ENCODE measurements at regions not wholly inside any gene's neighbourhood (a gene's known extent, or its start where the extent isn't known, plus 50 kb on each side); places are given as distances from the start of the nearest gene placed in this dataset.

GRCh38 chr12:97229004-97229403 is 233.6 kb upstream of the RMST start:
- intact Hi-C loops (cut with DNase I) = no loop called here
- Histone ChIP-seq H3K27me3 (replicated peaks; ENCODE audit: insufficient read depth) (no peaks in the 10 kb centered on the region), H3K9me3 (no peaks in the 10 kb centered on the region), H3K4me3 (no peak overlapping the region), H3K4me1 (replicated peaks) (no peaks in the 10 kb centered on the region), H3K27ac (no peak overlapping the region), H3K36me3 (no peaks in the 10 kb centered on the region)
- no peak for DNase-seq (ENCODE audit: low spot score)
- TF ChIP-seq POLR2A (IDR thresholded peaks at IDR 0.05) (no peak), CTCF (IDR thresholded peaks at IDR 0.05) (no peak), POLR2AphosphoS5 (IDR thresholded peaks at IDR 0.05) (no peak)
- 76% methylated on average over 5 of the region's 5 CpGs for WGBS

DNA sequence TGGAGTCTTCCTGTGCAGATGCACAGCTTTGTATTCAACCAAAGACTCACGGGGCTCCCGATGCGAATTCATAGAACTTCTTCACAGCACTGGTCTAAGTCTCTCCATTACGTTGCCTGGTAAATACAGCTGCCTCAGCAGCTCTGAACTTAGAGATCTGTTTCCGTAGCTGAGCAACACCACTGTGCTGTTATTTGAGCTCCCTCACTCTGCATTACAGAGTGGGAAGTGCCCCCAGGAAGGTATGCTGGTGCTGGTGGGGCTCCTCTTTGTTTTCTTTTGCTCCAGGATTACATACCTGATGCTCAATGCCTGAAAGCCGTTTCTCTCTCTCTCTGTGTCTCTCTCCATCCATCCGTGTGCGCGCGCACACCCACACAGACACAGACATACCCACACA is 227.5 kb upstream of the RMST start:
- DNase-seq (ENCODE audit: low spot score) = no peak
- intact Hi-C loops (cut with DNase I) = no loop called here
- no peak for TF ChIP-seq CTCF (IDR thresholded peaks at IDR 0.05)
- TF ChIP-seq POLR2AphosphoS5 (IDR thresholded peaks at IDR 0.05) = no peak
- no peak for TF ChIP-seq POLR2A (IDR thresholded peaks at IDR 0.05)
- Histone ChIP-seq H3K9me3 (no peaks in the 10 kb centered on the region), H3K36me3 (no peaks in the 10 kb centered on the region), H3K27ac (no peak overlapping the region), H3K4me1 (replicated peaks) (no peaks in the 10 kb centered on the region), H3K4me3 (no peak overlapping the region), H3K27me3 (replicated peaks; ENCODE audit: insufficient read depth) (no peaks in the 10 kb centered on the region)
- 83% methylated on average over 10 of the region's 10 CpGs for WGBS

DNA sequence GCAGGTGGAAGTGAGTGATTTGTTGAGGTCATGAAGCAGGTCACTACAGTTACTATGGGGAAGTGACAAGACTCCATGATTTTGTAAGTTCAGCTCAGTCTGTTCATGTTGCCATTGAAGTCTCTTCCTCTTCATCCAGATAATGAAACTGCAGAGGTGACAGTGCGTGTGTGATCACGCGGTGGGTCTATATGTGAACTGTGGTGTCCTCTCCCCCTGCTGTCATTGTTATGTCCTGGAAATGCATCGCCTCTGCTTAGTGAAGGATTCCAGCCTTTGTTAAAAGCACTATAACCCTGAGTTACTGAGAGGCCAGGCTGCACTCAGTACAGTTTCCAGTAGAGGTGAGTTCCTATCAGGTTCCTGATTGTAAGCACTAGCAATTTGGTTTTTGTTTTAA is 216.2 kb upstream of the RMST start:
- TF ChIP-seq CTCF (IDR thresholded peaks at IDR 0.05) (no peak), POLR2AphosphoS5 (IDR thresholded peaks at IDR 0.05) (no peak), POLR2A (IDR thresholded peaks at IDR 0.05) (no peak)
- no peak for DNase-seq (ENCODE audit: low spot score)
- Histone ChIP-seq H3K27ac (no peak overlapping the region), H3K4me1 (replicated peaks) (no peaks in the 10 kb centered on the region), H3K27me3 (replicated peaks; ENCODE audit: insufficient read depth) (no peaks in the 10 kb centered on the region), H3K36me3 (no peaks in the 10 kb centered on the region), H3K4me3 (no peak overlapping the region), H3K9me3 (no peaks in the 10 kb centered on the region)
- 78% methylated on average over 4 of the region's 4 CpGs for WGBS
- intact Hi-C loops (cut with DNase I) = no loop called here

GRCh38 chr12:97250483-97250882 is 212.1 kb upstream of the RMST start:
- Histone ChIP-seq H3K9me3 (no peaks in the 10 kb centered on the region), H3K27me3 (replicated peaks; ENCODE audit: insufficient read depth) (no peaks in the 10 kb centered on the region), H3K27ac (no peak overlapping the region), H3K4me1 (replicated peaks) (no peaks in the 10 kb centered on the region), H3K36me3 (no peaks in the 10 kb centered on the region), H3K4me3 (no peak overlapping the region)
- intact Hi-C loops (cut with DNase I) = no loop called here
- 84% methylated on average over 4 of the region's 4 CpGs for WGBS
- TF ChIP-seq POLR2A (IDR thresholded peaks at IDR 0.05) = no peak
- no peak for TF ChIP-seq CTCF (IDR thresholded peaks at IDR 0.05)
- TF ChIP-seq POLR2AphosphoS5 (IDR thresholded peaks at IDR 0.05) = no peak
- DNase-seq (ENCODE audit: low spot score) = no peak

GRCh38 chr12:97257726-97258125 is 204.9 kb upstream of the RMST start:
- Histone ChIP-seq H3K9me3 (no peaks in the 10 kb centered on the region), H3K27ac (no peak overlapping the region), H3K36me3 (no peaks in the 10 kb centered on the region), H3K4me3 (no peak overlapping the region), H3K4me1 (replicated peaks) (no peaks in the 10 kb centered on the region), H3K27me3 (replicated peaks; ENCODE audit: insufficient read depth) (no peaks in the 10 kb centered on the region)
- DNase-seq (ENCODE audit: low spot score) = no peak
- intact Hi-C loops (cut with DNase I) = no loop called here
- WGBS = 80% methylated on average over 3 of the region's 3 CpGs
- TF ChIP-seq POLR2AphosphoS5 (IDR thresholded peaks at IDR 0.05) = no peak
- TF ChIP-seq CTCF (IDR thresholded peaks at IDR 0.05) = no peak
- no peak for TF ChIP-seq POLR2A (IDR thresholded peaks at IDR 0.05)

All from prostate gland (tissue), 2 donors.